GM21526 (cell line): ENCODE measurements at regions not wholly inside any gene's neighbourhood (a gene's known extent, or its start where the extent isn't known, plus 50 kb on each side); places are given as distances from the start of the nearest gene placed in this dataset.

Source experiments
- ATAC-seq: cut with Tn5 transposase; IDR thresholded peaks from one replicate; pipeline ENCODE4 v1.9.1; 2021; ENCODE audit warnings: moderate library complexity; ENCODE audit not compliant: unreplicated experiment, low FRiP score

GRCh38 chr5:27267209-27267824 is 228.9 kb upstream of the CDH9 start:
- ATAC-seq: no peak

- no peak for ATAC-seq
Measured at GRCh38 chr5:27266184-27266583, 227.8 kb upstream of the CDH9 start.

- ATAC-seq: no peak
Measured at GRCh38 chr5:27257696-27258095, 219.3 kb upstream of the CDH9 start.

GRCh38 chr5:27252911-27253310 is 214.5 kb upstream of the CDH9 start:
- no peak for ATAC-seq

- no peak for ATAC-seq
Measured at GRCh38 chr5:27242258-27242626, 203.9 kb upstream of the CDH9 start.

GRCh38 chr5:27241564-27242257 is 203.3 kb upstream of the CDH9 start:
- ATAC-seq: no peak

- ATAC-seq: no peak
Measured at GRCh38 chr5:27240791-27241190, 202.4 kb upstream of the CDH9 start.

- no peak for ATAC-seq
Measured at GRCh38 chr5:27234916-27235315, 196.5 kb upstream of the CDH9 start.

- no peak for ATAC-seq
Measured at GRCh38 chr5:27221410-27221809, 183.0 kb upstream of the CDH9 start.

- no peak for ATAC-seq
Measured at GRCh38 chr5:27220752-27221151, 182.4 kb upstream of the CDH9 start.

GRCh38 chr5:27217977-27218376 is 179.6 kb upstream of the CDH9 start:
- no peak for ATAC-seq

GRCh38 chr5:27217155-27217956 is 179.0 kb upstream of the CDH9 start:
- ATAC-seq: no peak

GRCh38 chr5:27216367-27216950 is 178.1 kb upstream of the CDH9 start:
- ATAC-seq: no peak

- no peak for ATAC-seq
Measured at GRCh38 chr5:27208051-27208450, 169.7 kb upstream of the CDH9 start.

- no peak for ATAC-seq
Measured at GRCh38 chr5:27191786-27192510, 153.6 kb upstream of the CDH9 start.

- ATAC-seq: no peak
Measured at GRCh38 chr5:27172693-27173092, 134.3 kb upstream of the CDH9 start.

GRCh38 chr5:27171761-27172261 is 133.4 kb upstream of the CDH9 start:
- ATAC-seq: no peak

GRCh38 chr5:27158775-27159174 is 120.4 kb upstream of the CDH9 start:
- ATAC-seq: no peak

- ATAC-seq: no peak
Measured at GRCh38 chr5:27158171-27158570, 119.8 kb upstream of the CDH9 start.

- ATAC-seq: no peak
Measured at GRCh38 chr5:27144456-27144855, 106.1 kb upstream of the CDH9 start.
